8988T (cell line): ENCODE measurements at regions not wholly inside any gene's neighbourhood (a gene's known extent, or its start where the extent isn't known, plus 50 kb on each side); places are given as distances from the start of the nearest gene placed in this dataset.

Source experiments
- DNase-seq: peaks from one replicate; pipeline ENCODE4 v3.0.0; 2011

DNA sequence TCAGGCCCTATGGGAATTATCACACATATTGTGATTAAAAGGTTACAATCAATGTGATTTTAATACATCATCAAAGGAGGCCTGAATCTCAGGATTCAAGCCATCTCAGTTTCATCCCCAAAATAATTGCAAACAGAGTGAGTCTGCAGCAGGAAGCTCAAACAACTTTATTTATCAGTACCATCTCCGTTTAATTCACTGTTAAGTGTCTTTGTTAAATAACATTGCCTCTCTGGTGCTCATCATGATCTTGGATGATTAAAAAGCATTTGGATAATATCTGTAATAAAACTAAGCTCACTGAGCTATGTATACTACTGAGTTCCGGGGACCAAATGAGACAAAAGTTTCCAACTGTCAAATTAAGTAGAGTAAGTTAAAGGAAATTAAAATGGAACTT is 817.8 kb upstream of the CNTNAP5 start:
- no peak for DNase-seq

DNA sequence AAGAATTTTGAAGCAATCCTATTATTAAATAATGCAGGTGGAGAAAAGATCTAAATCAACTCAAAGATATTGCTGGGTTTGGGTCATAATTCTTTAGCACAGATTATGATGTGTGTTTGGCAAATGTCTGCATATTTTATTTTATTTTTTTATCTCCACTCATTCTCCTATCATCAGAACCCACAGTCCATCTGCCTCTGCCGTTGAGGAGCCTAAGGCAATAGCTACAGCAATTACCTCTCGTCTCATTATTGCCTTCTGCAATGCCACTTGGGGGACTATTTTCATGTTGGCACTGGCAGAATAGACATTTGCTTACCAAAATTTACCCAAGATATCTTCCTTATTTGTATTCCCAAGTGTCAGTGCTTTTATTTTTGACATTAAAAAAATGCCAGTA is 815.9 kb upstream of the CNTNAP5 start:
- no peak for DNase-seq

DNA sequence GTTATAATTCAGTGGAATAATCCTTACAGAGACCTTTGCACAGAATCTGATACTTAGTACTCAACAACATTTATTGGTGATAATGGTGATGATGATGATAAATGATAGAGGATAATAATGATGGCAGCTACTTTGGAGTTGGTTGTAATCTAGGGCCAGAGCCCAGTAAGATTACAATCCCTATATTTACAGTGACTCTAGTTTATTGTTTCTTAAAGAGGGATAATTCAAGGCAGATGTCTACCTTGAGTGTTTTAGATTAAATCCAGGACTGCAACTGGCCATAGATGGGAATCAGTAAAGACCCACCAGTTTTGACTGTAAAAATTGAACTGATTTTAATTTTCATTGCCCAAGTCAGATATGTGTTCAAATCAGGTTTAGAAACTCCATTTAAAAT is 813.9 kb upstream of the CNTNAP5 start:
- no peak for DNase-seq

DNA sequence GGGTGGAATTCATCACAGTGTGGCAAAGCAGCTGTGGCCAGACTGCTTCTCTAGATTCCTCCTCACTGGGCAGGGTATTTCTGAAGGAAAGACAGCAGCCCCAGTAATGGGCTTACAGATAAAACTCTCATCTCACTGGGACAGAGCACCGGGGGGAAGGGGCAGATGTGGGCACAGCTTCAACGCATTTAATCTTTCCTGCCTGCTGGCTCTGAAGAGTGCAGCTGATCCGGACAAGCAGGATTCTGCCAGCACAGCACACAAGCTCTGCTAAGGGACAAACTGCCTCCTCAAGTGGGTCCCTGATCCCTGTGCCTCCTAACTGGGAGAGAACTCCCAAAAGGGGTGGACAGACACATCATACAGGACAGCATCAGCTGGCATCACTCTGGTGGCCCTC is 779.9 kb upstream of the CNTNAP5 start:
- no peak for DNase-seq

DNA sequence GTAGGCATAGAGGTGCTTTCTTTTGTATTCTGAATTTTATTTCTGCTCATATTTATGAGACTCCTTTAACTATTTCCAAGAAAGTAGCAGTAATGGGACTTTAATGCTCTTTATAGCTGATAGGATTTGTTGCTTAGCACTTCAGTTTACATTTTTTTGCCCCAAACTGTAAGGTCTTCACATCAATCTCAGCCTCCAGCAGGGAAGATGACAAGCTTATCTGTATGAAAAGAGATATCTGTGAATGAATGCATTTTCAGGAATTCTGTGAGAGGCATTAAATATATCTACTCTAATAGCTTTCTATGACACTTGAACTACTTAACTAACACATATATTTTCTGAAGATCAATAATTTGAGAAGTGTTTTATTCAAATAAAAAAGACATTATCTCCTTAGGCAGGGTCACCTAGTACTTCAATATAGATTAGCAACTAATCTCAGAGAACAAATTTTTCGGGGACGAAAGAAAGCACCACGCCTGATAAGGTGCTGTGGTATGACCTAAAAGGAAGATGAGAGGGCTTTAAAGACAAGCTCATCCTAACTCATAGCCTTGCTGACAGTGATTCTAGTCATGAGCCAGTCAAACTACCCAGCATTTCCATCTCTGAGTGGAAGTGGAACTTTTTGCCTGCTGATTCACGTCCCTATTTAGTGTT is 766.1 kb upstream of the CNTNAP5 start:
- DNase-seq = no peak

DNA sequence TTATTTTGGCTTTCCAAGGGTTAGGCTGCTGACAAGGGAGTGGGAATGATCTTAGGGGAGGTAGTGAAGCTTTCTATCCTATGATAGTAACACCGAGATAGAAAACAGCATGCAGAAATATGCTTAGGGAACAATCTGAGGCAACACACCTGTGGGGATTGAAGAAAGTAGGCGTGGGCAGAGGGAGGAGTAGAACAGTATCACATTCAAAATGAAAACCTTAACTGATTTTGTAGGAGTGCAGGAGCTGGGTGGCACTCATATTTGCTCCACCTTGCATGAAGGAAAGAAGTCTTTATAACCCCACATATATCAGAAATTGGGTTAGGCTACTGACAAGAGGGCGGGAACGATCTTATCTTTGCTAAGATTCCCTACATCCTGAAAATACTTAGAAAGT is 762.2 kb upstream of the CNTNAP5 start:
- DNase-seq = no peak

DNA sequence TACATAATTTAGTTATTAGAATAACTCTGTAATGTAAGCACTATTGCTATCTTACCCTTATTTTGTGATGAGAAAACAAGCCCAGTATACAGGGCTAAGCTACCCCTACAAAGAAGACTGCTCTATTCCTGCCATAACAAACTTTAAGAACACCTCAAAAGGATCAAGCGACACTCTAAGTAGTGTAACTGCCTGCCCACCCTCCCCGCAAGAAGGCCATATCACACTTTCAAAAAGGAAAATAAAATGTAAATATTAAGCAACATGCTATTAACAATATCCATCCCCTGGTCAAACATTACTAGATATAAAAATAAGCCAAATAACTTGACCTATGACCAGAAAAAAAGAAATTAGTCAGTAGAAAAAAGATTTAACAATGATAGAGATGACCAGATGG is 741.7 kb upstream of the CNTNAP5 start:
- DNase-seq = no peak

DNA sequence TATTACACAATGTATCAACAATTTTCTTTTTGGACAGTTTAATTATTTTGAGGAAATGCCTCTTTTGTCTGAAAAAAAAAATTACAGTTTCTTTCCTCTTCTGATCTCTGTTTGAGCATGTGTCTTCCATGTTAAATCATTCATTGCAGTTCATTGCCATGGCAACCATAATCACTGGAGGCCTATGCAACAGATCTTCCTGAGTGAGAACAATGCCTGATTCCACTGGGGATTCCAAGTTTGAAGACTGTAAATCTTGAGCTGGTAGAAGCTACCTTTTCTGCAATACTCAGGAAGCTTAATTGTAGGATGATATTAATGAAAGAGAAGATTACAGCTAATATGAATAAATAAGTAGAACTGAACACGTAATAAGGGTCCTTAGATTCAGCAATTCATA is 721.4 kb upstream of the CNTNAP5 start:
- DNase-seq = no peak
